ENCODE measurements at regions not wholly inside any gene's neighbourhood (a gene's known extent, or its start where the extent isn't known, plus 50 kb on each side); places are given as distances from the start of the nearest gene placed in this dataset.

DNA sequence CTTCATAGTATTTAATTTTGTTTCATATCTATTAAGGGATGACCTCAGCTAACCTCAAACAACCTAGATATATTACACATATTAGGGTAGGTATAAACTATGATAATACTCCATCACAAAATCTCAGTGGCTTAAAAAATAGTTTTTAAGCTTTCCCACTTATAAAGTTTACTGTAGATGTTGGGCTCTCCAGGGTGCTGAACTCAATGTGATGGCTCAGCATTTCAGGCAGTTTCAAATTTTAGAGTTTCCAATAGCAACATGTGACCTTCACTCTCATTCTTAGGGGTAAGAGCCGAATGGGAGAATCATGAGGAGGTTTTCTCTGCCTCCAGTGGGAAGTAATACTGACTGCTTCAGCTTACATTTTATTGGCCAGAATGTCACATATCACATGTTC is 357.3 kb downstream of the MEI4 start:
- no peak for TF ChIP-seq POLR2A (IDR thresholded peaks at IDR 0.05; ENCODE audit: low read depth, low read length)
- TF ChIP-seq POU2F2 (IDR thresholded peaks at IDR 0.05; ENCODE audit: low read depth, low read length), result no peak
